GM23338 (cell line): ENCODE measurements at regions not wholly inside any gene's neighbourhood (a gene's known extent, or its start where the extent isn't known, plus 50 kb on each side); places are given as distances from the start of the nearest gene placed in this dataset.

Source experiments
- ATAC-seq: fragments of 200-7000 bp; cut with Tn5 transposase; 3 replicates; pipeline ENCODE4 v1.9.1; 2020
- DNase-seq: peaks from one replicate; pipeline ENCODE4 v3.0.0-alpha.2; 2015; ENCODE audit warnings: low spot score
- H2AFZ ChIP-seq: fragments of 200-600 bp; sonication (generic); 2 replicates; pipeline ENCODE4 v1.8.0; 2016; ENCODE audit warnings: antibody characterized with exemption, mild to moderate bottlenecking, moderate library complexity
- H3F3A ChIP-seq: fragments of 200-600 bp; sonication (generic); replicated peaks from 2 replicates; pipeline ENCODE4 v1.8.0; 2017; ENCODE audit warnings: antibody characterized with exemption, mixed run types, low read depth
- H3K27ac ChIP-seq: fragments of 200-600 bp; sonication (generic); 2 replicates; pipeline ENCODE4 v1.6.1; 2016; ENCODE audit warnings: low read depth
- H3K27me3 ChIP-seq: fragments of 200-600 bp; sonication (generic); 2 replicates; pipeline ENCODE4 v1.8.0; 2016; ENCODE audit warnings: mild to moderate bottlenecking, mixed run types, moderate library complexity; ENCODE audit not compliant: insufficient read depth
- H3K36me3 ChIP-seq: fragments of 200-600 bp; sonication (generic); 2 replicates; pipeline ENCODE4 v1.8.0; 2016; ENCODE audit warnings: mild to moderate bottlenecking; ENCODE audit not compliant: insufficient read depth
- H3K4me1 ChIP-seq: fragments of 200-600 bp; sonication (generic); 2 replicates; pipeline ENCODE4 v1.8.0; 2016; ENCODE audit warnings: mild to moderate bottlenecking, moderate library complexity; ENCODE audit not compliant: insufficient read depth
- H3K4me2 ChIP-seq: fragments of 200-600 bp; sonication (generic); 2 replicates; pipeline ENCODE4 v1.7.1; 2017; ENCODE audit warnings: mixed run types
- H3K4me3 ChIP-seq: fragments of 200-600 bp; sonication (generic); 2 replicates; pipeline ENCODE4 v1.6.1; 2016; ENCODE audit warnings: mixed run types
- H3K79me2 ChIP-seq: fragments of 200-600 bp; sonication (generic); replicated peaks from 2 replicates; pipeline ENCODE4 v1.8.0; 2017; ENCODE audit warnings: mild to moderate bottlenecking; ENCODE audit not compliant: insufficient read depth
- H3K9me2 ChIP-seq: fragments of 200-600 bp; sonication (generic); 2 replicates; pipeline ENCODE4 v1.8.0; 2017; ENCODE audit not compliant: insufficient read depth
- H4K20me1 ChIP-seq: fragments of 200-600 bp; sonication (generic); replicated peaks from 2 replicates; pipeline ENCODE4 v1.8.0; 2017; ENCODE audit warnings: mild to moderate bottlenecking; ENCODE audit not compliant: insufficient read depth
- H3K27ac Mint-ChIP-seq: 2 replicates; pipeline ENCODE4 v1.8.0; 2020; ENCODE audit warnings: inconsistent platforms, mild to moderate bottlenecking, moderate library complexity, mixed read lengths
- H3K27me3 Mint-ChIP-seq: 3 replicates; pipeline ENCODE4 v1.8.0; 2022; ENCODE audit warnings: low read depth, mild to moderate bottlenecking, moderate library complexity, mixed read lengths, inconsistent platforms; ENCODE audit not compliant: insufficient read depth, poor library complexity
- H3K36me3 Mint-ChIP-seq: 3 replicates; pipeline ENCODE4 v1.8.0; 2021; ENCODE audit warnings: low read depth, mild to moderate bottlenecking, inconsistent platforms, moderate library complexity, mixed read lengths
- H3K4me1 Mint-ChIP-seq: 3 replicates; pipeline ENCODE4 v1.8.0; 2020; ENCODE audit warnings: mild to moderate bottlenecking, inconsistent platforms, mixed read lengths
- H3K4me3 Mint-ChIP-seq: 3 replicates; pipeline ENCODE4 v1.8.0; 2021; ENCODE audit warnings: moderate library complexity, mild to moderate bottlenecking, inconsistent platforms, mixed read lengths
- H3K9me3 Mint-ChIP-seq: 3 replicates; pipeline ENCODE4 v1.8.0; 2020; ENCODE audit warnings: moderate library complexity, mild to moderate bottlenecking, inconsistent platforms, mixed read lengths
- CREB1 ChIP-seq: fragments of 250-450 bp; sonication (Bioruptor Pico); IDR thresholded peaks from 2 replicates; pipeline ENCODE4 v1.5.0; 2020; ENCODE audit warnings: low read depth, mild to moderate bottlenecking, moderate library complexity
- CTCF ChIP-seq, 2 experiments: fragments of 200-600 bp in 1 of 2; sonication (generic) in 1 of 2; conservative IDR thresholded peaks; 2 replicates each; pipeline versions ENCODE4 v1.5.1 to v1.6.1; 2016 to 2017; ENCODE audit warnings: antibody characterized with exemption in 2 of 2, low read depth in 2 of 2, mild to moderate bottlenecking in 2 of 2, moderate library complexity in 1 of 2
- ETS1 ChIP-seq: IDR thresholded peaks from 2 replicates; pipeline ENCODE4 v1.6.1; 2016; ENCODE audit warnings: antibody characterized with exemption
- EZH2 ChIP-seq: fragments of 200-600 bp; sonication (generic); IDR thresholded peaks from one replicate; pipeline ENCODE4 v1.8.0; 2017; ENCODE audit warnings: antibody characterized with exemption, mild to moderate bottlenecking, low read depth; ENCODE audit not compliant: unreplicated experiment
- EZH2phosphoT487 ChIP-seq: fragments of 200-600 bp; sonication (generic); IDR thresholded peaks from one replicate; pipeline ENCODE4 v1.8.1; 2018; ENCODE audit warnings: antibody characterized with exemption; ENCODE audit not compliant: unreplicated experiment
- JUNB ChIP-seq: IDR thresholded peaks from one replicate; pipeline ENCODE4 v1.6.1; 2016; ENCODE audit warnings: antibody characterized with exemption; ENCODE audit not compliant: unreplicated experiment
- NANOG ChIP-seq: IDR thresholded peaks from 2 replicates; pipeline ENCODE4 v1.6.1; 2016; ENCODE audit warnings: antibody characterized with exemption, borderline replicate concordance
- POLR2AphosphoS5 ChIP-seq: IDR thresholded peaks from 2 replicates; pipeline ENCODE4 v1.6.1; 2016; ENCODE audit warnings: antibody characterized with exemption, low read depth
- REST ChIP-seq: IDR thresholded peaks from one replicate; pipeline ENCODE4 v1.6.1; 2018; ENCODE audit warnings: antibody characterized with exemption; ENCODE audit not compliant: unreplicated experiment
- STAT1 ChIP-seq: IDR thresholded peaks from one replicate; pipeline ENCODE4 v1.6.1; 2016; ENCODE audit warnings: antibody characterized with exemption; ENCODE audit not compliant: unreplicated experiment
- ZNF114 ChIP-seq: fragments of 250-450 bp; sonication (Bioruptor Pico); IDR thresholded peaks from 2 replicates; pipeline ENCODE4 v1.5.0; 2020; ENCODE audit warnings: mild to moderate bottlenecking, moderate library complexity
- ZNF331 ChIP-seq: fragments of 250-450 bp; sonication (Bioruptor Pico); IDR thresholded peaks from 2 replicates; pipeline ENCODE4 v1.5.0; 2020; ENCODE audit warnings: low read depth, mild to moderate bottlenecking, moderate library complexity
- ZNF462 ChIP-seq: fragments of 250-450 bp; sonication (Bioruptor Pico); IDR thresholded peaks from 2 replicates; pipeline ENCODE4 v1.5.0; 2020; ENCODE audit warnings: mild to moderate bottlenecking, moderate library complexity

- Histone ChIP-seq H3K79me2 (no peaks in the 10 kb centered on the region), H2AFZ (no peak overlapping the region), H3K36me3 (no peaks in the 10 kb centered on the region), H3K9me2 (no peaks in the 10 kb centered on the region), H3K27me3 (no peaks in the 10 kb centered on the region), H3K4me2 (no peak overlapping the region), H3F3A (no peaks in the 10 kb centered on the region), H3K27ac (no peak overlapping the region), H3K4me3 (no peak overlapping the region), H3K4me1 (no peaks in the 10 kb centered on the region), H4K20me1 (no peaks in the 10 kb centered on the region)
- Mint-ChIP-seq H3K4me1 (no peaks in the 10 kb centered on the region), H3K27me3 (no peaks in the 10 kb centered on the region), H3K9me3 (no peaks in the 10 kb centered on the region), H3K36me3 (no peaks in the 10 kb centered on the region), H3K27ac (no peak overlapping the region), H3K4me3 (no peak overlapping the region)
- DNase-seq (no peak), ATAC-seq (no peak)
- TF ChIP-seq ZNF331 (CRISPR knock-in tag) (no peak), CTCF (conservative IDR thresholded peaks at IDR 0.05; ENCODE audit: low read depth in 2 of 2) (no peak), POLR2AphosphoS5 (no peak), REST (no peak), NANOG (no peak), ETS1 (no peak), JUNB (no peak), ZNF462 (CRISPR knock-in tag) (no peak), ZNF114 (CRISPR knock-in tag) (no peak), EZH2 (no peak), EZH2phosphoT487 (no peak), STAT1 (no peak), CREB1 (CRISPR knock-in tag) (no peak)
Measured at GRCh38 chr7:76142861-76143260, 58.8 kb upstream of the SRRM3 start.
